ENCODE measurements at regions not wholly inside any gene's neighbourhood (a gene's known extent, or its start where the extent isn't known, plus 50 kb on each side); places are given as distances from the start of the nearest gene placed in this dataset.

DNA sequence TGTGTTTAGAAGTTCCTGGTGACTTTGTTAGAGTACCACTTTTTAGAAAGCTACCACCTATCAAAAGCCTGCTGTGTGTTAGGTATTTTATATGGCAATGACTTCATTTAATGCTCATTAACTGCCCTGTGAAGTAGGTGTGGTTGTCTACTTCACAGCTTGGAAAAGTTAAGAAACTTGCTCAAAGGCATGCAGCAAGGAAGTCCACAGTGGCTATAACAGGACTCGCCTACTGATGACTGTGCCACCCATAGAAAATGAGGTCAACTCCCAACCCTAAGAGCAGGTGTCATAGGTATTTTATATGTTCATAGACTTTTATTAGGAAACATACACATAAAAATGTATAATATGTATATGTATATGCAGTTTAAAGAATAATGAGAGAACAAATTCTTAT lies 125.2 kb upstream of the PAX6 start:
- DNase-seq = no peak
- Mint-ChIP-seq H3K9me3 (peaks cover 0 to 3% (median 0%) of the 10 kb centered on the region in 7 donors), H3K36me3 (no peaks in the 10 kb centered on the region), H3K4me1 (no peaks in the 10 kb centered on the region), H3K27me3 (peaks cover 24 to 45% (median 26%) of the 10 kb centered on the region in 3 donors), H3K4me3 (no peak overlapping the region), H3K27ac (no peak overlapping the region)
- ATAC-seq (ENCODE audit: low read depth in 2 of 2) = no peak

GRCh38 chr11:31932879-31933278 lies 121.8 kb upstream of the PAX6 start:
- Mint-ChIP-seq H3K4me3 (no peak overlapping the region), H3K27me3 (peaks cover 7 to 21% (median 19%) of the 10 kb centered on the region in 3 donors), H3K9me3 (no peaks in the 10 kb centered on the region), H3K4me1 (no peaks in the 10 kb centered on the region), H3K36me3 (no peaks in the 10 kb centered on the region), H3K27ac (no peak overlapping the region)
- ATAC-seq (ENCODE audit: low read depth in 2 of 2) (no peak), DNase-seq (no peak)

DNA sequence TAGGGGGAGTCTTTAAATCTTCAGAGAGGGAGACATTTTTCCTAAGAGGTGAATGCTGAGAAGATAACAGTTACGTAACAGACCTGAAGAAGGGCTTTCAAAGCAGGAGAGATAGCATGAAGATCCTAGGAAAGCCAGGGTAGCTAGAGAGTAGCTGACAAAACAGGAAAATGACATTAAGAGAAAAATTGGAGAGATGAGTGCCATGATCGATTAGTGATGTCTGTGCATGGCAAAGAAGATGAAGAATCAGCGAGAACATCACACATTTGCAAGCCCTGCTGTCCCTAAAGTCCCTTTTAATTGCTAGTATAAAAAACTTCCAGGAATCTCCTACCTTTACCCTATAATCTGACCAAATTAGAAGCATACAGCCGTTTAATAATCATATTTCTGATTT lies 116.9 kb upstream of the PAX6 start:
- DNase-seq = no peak
- H3K4me3 Mint-ChIP-seq = no peak overlapping the region
- peaks cover 6 to 7% (median 7%) of the 10 kb centered on the region in 3 donors for H3K27me3 Mint-ChIP-seq
- no peak for ATAC-seq (ENCODE audit: low read depth in 2 of 2)
- H3K36me3 Mint-ChIP-seq = no peaks in the 10 kb centered on the region
- H3K27ac Mint-ChIP-seq = no peak overlapping the region
- H3K9me3 Mint-ChIP-seq = no peaks in the 10 kb centered on the region
- no peaks in the 10 kb centered on the region for H3K4me1 Mint-ChIP-seq

GRCh38 chr11:31926816-31927528 lies 115.8 kb upstream of the PAX6 start:
- H3K27me3 Mint-ChIP-seq = peaks cover 6 to 9% (median 7%) of the 10 kb centered on the region in 3 donors
- no peak overlapping the region for H3K4me3 Mint-ChIP-seq
- ATAC-seq (ENCODE audit: low read depth in 2 of 2) (no peak), DNase-seq (no peak)
- H3K4me1 Mint-ChIP-seq = no peaks in the 10 kb centered on the region
- no peaks in the 10 kb centered on the region for H3K9me3 Mint-ChIP-seq
- H3K36me3 Mint-ChIP-seq = no peaks in the 10 kb centered on the region
- no peak overlapping the region for H3K27ac Mint-ChIP-seq

DNA sequence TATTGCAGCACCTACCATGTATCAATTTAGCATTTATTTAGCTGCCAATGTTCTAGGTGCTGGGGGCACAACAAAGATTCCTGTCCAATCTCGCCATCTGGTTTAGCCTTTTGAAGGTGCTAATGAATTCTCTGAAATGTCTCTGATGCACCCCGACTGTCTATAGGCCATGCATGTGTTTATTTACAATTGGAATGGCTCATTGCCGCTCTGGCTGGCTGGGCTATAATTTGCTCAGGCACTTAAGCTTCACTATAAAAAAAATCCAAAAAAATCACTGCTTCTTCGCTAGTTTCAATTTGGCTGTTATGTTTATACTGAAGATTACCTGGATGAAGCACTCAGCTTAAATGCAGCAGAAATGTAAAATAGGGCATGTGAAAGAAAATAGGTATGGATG lies 115.0 kb upstream of the PAX6 start:
- H3K4me1 Mint-ChIP-seq = no peaks in the 10 kb centered on the region
- H3K4me3 Mint-ChIP-seq = no peak overlapping the region
- no peaks in the 10 kb centered on the region for H3K9me3 Mint-ChIP-seq
- no peak overlapping the region for H3K27ac Mint-ChIP-seq
- H3K27me3 Mint-ChIP-seq = peaks cover 6 to 15% (median 7%) of the 10 kb centered on the region in 3 donors
- ATAC-seq (ENCODE audit: low read depth in 2 of 2) = no peak
- DNase-seq = no peak
- no peaks in the 10 kb centered on the region for H3K36me3 Mint-ChIP-seq

DNA sequence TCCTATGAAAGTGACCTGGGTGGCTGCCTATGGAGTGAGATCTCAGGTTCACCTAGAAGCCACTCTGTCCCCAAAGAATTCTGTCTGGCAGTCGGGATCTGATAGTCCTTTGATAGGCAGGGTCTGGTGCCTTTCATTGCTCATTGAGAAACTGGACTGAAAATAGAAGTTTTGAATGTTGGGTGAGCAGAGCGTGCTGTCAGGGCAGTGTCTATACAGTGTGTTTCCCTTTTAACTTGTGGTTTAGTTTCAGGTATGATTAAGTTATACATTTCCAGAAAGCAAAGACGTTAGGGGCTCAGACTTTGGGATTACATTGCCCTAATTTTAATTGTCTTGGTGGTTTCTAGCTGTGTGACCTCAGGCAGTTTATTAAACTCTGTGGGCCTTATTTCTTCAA lies 111.3 kb upstream of the PAX6 start:
- Mint-ChIP-seq H3K4me3 (no peak overlapping the region), H3K9me3 (peaks cover 0 to 6% (median 0%) of the 10 kb centered on the region in 7 donors), H3K4me1 (no peaks in the 10 kb centered on the region), H3K27me3 (peaks cover 0 to 8% (median 6%) of the 10 kb centered on the region in 3 donors), H3K36me3 (no peaks in the 10 kb centered on the region), H3K27ac (no peak overlapping the region)
- ATAC-seq (ENCODE audit: low read depth in 2 of 2) (no peak), DNase-seq (no peak)

- H3K27ac Mint-ChIP-seq = no peak overlapping the region
- H3K4me1 Mint-ChIP-seq = no peaks in the 10 kb centered on the region
- peaks cover 0 to 8% (median 6%) of the 10 kb centered on the region in 3 donors for H3K27me3 Mint-ChIP-seq
- no peaks in the 10 kb centered on the region for H3K36me3 Mint-ChIP-seq
- no peak for ATAC-seq (ENCODE audit: low read depth in 2 of 2)
- H3K4me3 Mint-ChIP-seq = no peak overlapping the region
- peaks cover 0 to 6% (median 0%) of the 10 kb centered on the region in 7 donors for H3K9me3 Mint-ChIP-seq
- DNase-seq = no peak
These were observed 110.0 kb upstream of the PAX6 start for GRCh38 chr11:31921081-31921480.

- Mint-ChIP-seq H3K36me3 (no peaks in the 10 kb centered on the region), H3K4me3 (no peak overlapping the region), H3K4me1 (no peaks in the 10 kb centered on the region), H3K27ac (no peak overlapping the region), H3K9me3 (peaks cover 0 to 6% (median 4%) of the 10 kb centered on the region in 7 donors), H3K27me3 (peaks cover 0 to 17% (median 6%) of the 10 kb centered on the region in 3 donors)
- no peak for ATAC-seq (ENCODE audit: low read depth in 2 of 2)
- no peak for DNase-seq
These were observed 108.1 kb upstream of the PAX6 start for GRCh38 chr11:31919175-31919574.

- H3K9me3 Mint-ChIP-seq = peaks cover 0 to 13% (median 4%) of the 10 kb centered on the region in 7 donors
- H3K27me3 Mint-ChIP-seq = peaks cover 4 to 9% (median 5%) of the 10 kb centered on the region in 3 donors
These were observed 104.7 kb upstream of the PAX6 start for GRCh38 chr11:31915867-31916266.

GRCh38 chr11:31913985-31914384 lies 102.9 kb upstream of the PAX6 start:
- no peak for ATAC-seq (ENCODE audit: low read depth in 2 of 2)
- Mint-ChIP-seq H3K4me3 (no peak overlapping the region), H3K4me1 (no peaks in the 10 kb centered on the region), H3K36me3 (no peaks in the 10 kb centered on the region), H3K27ac (no peak overlapping the region), H3K27me3 (peaks cover 4 to 9% (median 6%) of the 10 kb centered on the region in 3 donors), H3K9me3 (peaks cover 0 to 12% (median 4%) of the 10 kb centered on the region in 7 donors)
- no peak for DNase-seq

More at GRCh38 chr11:31915867-31916266, 104.7 kb upstream of the PAX6 start:
- H3K27ac Mint-ChIP-seq = no peak overlapping the region
- no peak for DNase-seq
- no peak overlapping the region for H3K4me3 Mint-ChIP-seq
- no peaks in the 10 kb centered on the region for H3K4me1 Mint-ChIP-seq
- ATAC-seq (ENCODE audit: low read depth in 2 of 2) = no peak
- no peaks in the 10 kb centered on the region for H3K36me3 Mint-ChIP-seq

DNA sequence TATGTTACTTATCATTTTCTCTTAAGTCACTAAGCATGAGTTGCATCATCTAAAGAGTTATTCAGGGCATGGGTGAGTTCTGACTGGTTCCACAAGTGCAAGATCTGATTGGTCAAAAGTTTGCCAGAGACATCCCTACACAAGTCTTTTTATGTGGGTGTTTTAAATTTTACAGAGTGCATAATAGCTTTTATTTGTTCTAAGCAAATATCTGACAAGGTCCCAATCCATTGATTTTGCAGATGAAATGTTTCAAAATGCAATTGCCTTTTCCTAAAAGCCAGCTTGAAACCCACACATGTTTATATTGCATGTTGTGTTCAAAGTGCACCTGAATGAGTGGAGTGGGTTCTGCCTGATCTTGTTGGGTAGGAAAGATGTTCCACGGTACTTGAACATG lies 101.7 kb upstream of the PAX6 start:
- Mint-ChIP-seq H3K4me1 (no peaks in the 10 kb centered on the region), H3K36me3 (no peaks in the 10 kb centered on the region)

GRCh38 chr11:31910950-31911576 lies 99.9 kb upstream of the PAX6 start:
- ATAC-seq (ENCODE audit: low read depth in 2 of 2) = no peak
- DNase-seq = no peak
- H3K9me3 Mint-ChIP-seq = peaks cover 3 to 14% (median 7%) of the 10 kb centered on the region in 7 donors
- H3K36me3 Mint-ChIP-seq = no peaks in the 10 kb centered on the region
- no peak overlapping the region for H3K27ac Mint-ChIP-seq
- peaks cover 4 to 9% (median 6%) of the 10 kb centered on the region in 3 donors for H3K27me3 Mint-ChIP-seq
- H3K4me1 Mint-ChIP-seq = no peaks in the 10 kb centered on the region
- no peak overlapping the region for H3K4me3 Mint-ChIP-seq

More for the DNA sequence above, 101.7 kb upstream of the PAX6 start:
- peaks cover 4 to 9% (median 6%) of the 10 kb centered on the region in 3 donors for H3K27me3 Mint-ChIP-seq
- H3K4me3 Mint-ChIP-seq = no peak overlapping the region
- H3K9me3 Mint-ChIP-seq = peaks cover 0 to 11% (median 4%) of the 10 kb centered on the region in 7 donors
- no peak overlapping the region for H3K27ac Mint-ChIP-seq
- ATAC-seq (ENCODE audit: low read depth in 2 of 2) (no peak), DNase-seq (no peak)

DNA sequence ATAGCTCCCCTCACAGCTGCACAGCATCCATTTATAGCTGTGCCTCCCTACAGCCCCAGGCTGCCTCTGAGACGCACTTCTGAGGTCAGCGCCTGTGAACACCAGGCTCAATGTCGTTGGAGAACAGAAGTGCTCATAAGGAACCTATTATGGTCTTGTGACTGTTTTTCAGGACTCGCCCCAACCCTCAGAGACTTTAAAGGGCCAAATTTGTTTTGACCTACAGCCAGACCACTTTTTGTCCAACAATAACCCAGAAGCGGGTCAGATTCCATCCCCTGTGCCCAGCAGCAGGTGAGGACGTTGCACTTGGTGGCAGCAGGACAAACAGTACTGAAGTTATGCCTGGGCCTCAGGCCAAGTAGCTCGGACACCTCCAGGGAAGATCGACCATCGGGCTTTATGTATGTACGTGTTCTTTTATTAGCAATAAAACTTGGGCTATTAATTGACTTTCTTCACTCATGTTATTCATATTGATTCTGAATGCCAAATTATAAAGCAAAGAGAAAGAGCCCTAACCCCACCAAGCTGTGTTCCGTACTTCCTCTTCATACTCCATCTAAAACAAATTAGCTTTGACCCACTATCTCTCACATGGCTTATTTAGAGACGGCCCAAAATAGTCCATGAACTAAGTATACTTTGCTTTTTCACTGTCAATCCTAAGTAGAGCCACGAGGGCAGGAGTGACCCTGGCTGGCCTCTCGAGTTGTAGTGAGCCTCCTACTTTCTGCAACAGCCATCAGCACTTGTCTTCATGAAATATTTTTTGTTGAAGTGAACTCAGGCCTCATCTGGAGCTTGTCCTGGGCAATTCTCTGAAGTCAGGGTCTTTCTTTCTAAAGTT lies 92.3 kb upstream of the PAX6 start:
- Mint-ChIP-seq H3K4me3 (no peak overlapping the region), H3K27ac (no peak overlapping the region), H3K27me3 (peaks cover 10 to 35% (median 18%) of the 10 kb centered on the region in 3 donors), H3K4me1 (no peaks in the 10 kb centered on the region), H3K36me3 (peaks cover 5 to 9% of the 10 kb centered on the region in 2 donors), H3K9me3 (peaks cover 0 to 15% (median 9%) of the 10 kb centered on the region in 7 donors)
- ATAC-seq (ENCODE audit: low read depth in 2 of 2) (no peak), DNase-seq (no peak)
